B cell (primary cell): ENCODE measurements at regions not wholly inside any gene's neighbourhood (a gene's known extent, or its start where the extent isn't known, plus 50 kb on each side); places are given as distances from the start of the nearest gene placed in this dataset.

Experiments
- EZH2 ChIP-seq: IDR thresholded peaks from 2 replicates; pipeline ENCODE4 v1.6.1; 2012; ENCODE audit warnings: borderline replicate concordance, low read depth, mild to moderate bottlenecking, moderate library complexity, low read length; ENCODE audit not compliant: insufficient read depth, poor library complexity, severe bottlenecking
- TF ChIP-seq, protein P1 (sequence below): fragments of 200-600 bp; IDR thresholded peaks from one replicate; pipeline ENCODE4 v1.8.0; 2022; ENCODE audit warnings: antibody characterized with exemption, mild to moderate bottlenecking

DNA sequence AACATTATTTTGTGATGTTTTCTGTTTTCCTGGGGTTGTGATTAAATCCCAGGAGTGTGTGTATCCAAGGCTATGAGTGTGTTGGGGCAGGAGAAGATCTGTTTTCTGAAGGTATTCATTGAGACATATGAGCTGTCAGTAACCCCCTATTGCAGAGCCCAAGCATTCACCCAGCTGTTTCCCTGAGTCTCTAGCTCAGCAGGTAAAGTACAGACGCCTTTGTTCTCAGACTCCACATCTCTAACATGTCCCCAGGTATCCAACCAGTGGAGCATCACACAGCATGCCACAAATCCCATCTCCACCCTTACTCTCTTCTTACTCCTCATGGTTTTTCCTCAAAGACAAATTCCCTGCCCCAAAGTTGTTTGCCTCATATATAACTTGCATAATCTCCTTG, 213.6 kb downstream of the PCDH20 start:
- TF ChIP-seq, protein P1, sequence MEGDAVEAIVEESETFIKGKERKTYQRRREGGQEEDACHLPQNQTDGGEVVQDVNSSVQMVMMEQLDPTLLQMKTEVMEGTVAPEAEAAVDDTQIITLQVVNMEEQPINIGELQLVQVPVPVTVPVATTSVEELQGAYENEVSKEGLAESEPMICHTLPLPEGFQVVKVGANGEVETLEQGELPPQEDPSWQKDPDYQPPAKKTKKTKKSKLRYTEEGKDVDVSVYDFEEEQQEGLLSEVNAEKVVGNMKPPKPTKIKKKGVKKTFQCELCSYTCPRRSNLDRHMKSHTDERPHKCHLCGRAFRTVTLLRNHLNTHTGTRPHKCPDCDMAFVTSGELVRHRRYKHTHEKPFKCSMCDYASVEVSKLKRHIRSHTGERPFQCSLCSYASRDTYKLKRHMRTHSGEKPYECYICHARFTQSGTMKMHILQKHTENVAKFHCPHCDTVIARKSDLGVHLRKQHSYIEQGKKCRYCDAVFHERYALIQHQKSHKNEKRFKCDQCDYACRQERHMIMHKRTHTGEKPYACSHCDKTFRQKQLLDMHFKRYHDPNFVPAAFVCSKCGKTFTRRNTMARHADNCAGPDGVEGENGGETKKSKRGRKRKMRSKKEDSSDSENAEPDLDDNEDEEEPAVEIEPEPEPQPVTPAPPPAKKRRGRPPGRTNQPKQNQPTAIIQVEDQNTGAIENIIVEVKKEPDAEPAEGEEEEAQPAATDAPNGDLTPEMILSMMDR = no peak
- no peak for TF ChIP-seq EZH2
